ENCODE measurements at regions not wholly inside any gene's neighbourhood (a gene's known extent, or its start where the extent isn't known, plus 50 kb on each side); places are given as distances from the start of the nearest gene placed in this dataset.

DNA sequence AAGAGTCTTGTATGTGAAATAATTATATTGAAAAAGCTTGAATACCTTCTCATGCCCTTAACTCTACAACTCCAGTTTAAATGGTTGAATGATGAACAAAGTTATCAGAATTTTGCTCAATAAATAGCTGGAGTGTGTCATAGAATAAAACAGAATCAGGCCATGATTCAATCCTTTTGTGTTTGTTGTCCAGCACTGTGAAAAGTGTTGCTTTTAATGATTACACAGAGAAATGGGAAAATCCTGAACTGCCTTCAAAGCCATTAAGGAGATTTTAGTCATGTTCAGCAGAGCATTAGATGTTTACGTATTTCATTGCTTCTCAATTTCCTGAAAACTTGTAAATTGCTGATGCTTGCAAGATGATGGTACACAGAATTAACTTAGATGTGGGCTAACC is 262.9 kb upstream of the BTBD3 start:
- TF ChIP-seq POLR2A (IDR thresholded peaks at IDR 0.05; ENCODE audit: control extremely low read depth in 1 of 2, low read depth in 2 of 2, low read length in 2 of 2) (no peak), HDAC6 (IDR thresholded peaks at IDR 0.05; ENCODE audit: low read depth, low read length) (no peak), POLR2AphosphoS5 (IDR thresholded peaks at IDR 0.05; ENCODE audit: low read depth, low read length) (no peak), RXRA (IDR thresholded peaks at IDR 0.05; ENCODE audit: insufficient read depth, low read depth, low read length) (no peak), SUZ12 (IDR thresholded peaks at IDR 0.05; ENCODE audit: low read length) (no peak), TBP (IDR thresholded peaks at IDR 0.05; ENCODE audit: low read depth, low read length) (no peak), TAF1 (IDR thresholded peaks at IDR 0.05; ENCODE audit: low read depth, low read length) (no peak), EZH2 (IDR thresholded peaks at IDR 0.05; ENCODE audit: low read depth, low read length, severe bottlenecking) (no peak), TAF7 (optimal IDR thresholded peaks at IDR 0.05; ENCODE audit: borderline replicate concordance, low read depth, low read length) (no peak), SP1 (IDR thresholded peaks at IDR 0.05; ENCODE audit: low read depth, low read length) (no peak)
- TF ChIP-seq, protein P1, sequence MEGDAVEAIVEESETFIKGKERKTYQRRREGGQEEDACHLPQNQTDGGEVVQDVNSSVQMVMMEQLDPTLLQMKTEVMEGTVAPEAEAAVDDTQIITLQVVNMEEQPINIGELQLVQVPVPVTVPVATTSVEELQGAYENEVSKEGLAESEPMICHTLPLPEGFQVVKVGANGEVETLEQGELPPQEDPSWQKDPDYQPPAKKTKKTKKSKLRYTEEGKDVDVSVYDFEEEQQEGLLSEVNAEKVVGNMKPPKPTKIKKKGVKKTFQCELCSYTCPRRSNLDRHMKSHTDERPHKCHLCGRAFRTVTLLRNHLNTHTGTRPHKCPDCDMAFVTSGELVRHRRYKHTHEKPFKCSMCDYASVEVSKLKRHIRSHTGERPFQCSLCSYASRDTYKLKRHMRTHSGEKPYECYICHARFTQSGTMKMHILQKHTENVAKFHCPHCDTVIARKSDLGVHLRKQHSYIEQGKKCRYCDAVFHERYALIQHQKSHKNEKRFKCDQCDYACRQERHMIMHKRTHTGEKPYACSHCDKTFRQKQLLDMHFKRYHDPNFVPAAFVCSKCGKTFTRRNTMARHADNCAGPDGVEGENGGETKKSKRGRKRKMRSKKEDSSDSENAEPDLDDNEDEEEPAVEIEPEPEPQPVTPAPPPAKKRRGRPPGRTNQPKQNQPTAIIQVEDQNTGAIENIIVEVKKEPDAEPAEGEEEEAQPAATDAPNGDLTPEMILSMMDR (IDR thresholded peaks at IDR 0.05; ENCODE audit: control extremely low read depth in 1 of 3, insufficient read depth in 1 of 3, low read depth in 1 of 3, low read length in 3 of 3) = no peak
- TF ChIP-seq, protein P2, sequence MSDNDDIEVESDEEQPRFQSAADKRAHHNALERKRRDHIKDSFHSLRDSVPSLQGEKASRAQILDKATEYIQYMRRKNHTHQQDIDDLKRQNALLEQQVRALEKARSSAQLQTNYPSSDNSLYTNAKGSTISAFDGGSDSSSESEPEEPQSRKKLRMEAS (IDR thresholded peaks at IDR 0.05) = no peak

Data from H1 (cell line).